Loucy (cell line): ENCODE measurements at regions not wholly inside any gene's neighbourhood (a gene's known extent, or its start where the extent isn't known, plus 50 kb on each side); places are given as distances from the start of the nearest gene placed in this dataset.

Experiments used
- EZH2phosphoT487 ChIP-seq: fragments of 200-600 bp; IDR thresholded peaks from 2 replicates; pipeline ENCODE4 v1.6.1; 2018; ENCODE audit warnings: antibody characterized with exemption, mild to moderate bottlenecking, moderate library complexity, borderline replicate concordance
- TF ChIP-seq, protein P1 (sequence below): fragments of 200-600 bp; sonication (generic); conservative IDR thresholded peaks from 2 replicates; pipeline ENCODE4 v1.5.1; 2014; ENCODE audit warnings: mild to moderate bottlenecking, antibody characterized with exemption, low read length

DNA sequence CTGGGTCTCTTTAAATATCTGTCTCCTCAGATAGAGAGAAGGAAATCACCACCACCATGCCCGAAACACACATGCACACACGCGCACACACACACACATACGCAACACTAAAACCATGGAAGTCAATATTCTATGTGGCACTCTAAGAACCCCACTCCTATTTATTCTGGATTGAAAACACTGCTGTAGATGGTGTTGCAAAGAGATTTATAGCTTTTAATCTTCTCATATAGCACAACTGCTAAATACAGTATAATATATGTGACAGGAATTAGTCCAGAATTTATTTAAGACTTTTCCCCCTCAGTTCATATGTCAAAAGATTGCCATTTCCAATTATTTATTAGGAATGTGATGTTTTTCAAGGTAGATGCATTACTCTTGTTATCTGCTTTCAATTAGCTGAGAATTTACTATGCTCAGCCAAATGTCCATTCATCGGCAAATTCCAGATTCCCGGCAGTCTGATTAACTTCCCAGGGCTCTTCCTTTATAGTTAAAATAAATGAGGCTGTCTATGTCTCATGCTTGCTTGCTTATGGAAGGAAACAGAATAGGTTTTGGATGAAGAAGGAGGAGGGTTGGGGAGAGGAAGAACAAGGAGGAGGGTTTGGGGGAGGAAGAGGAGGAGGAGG is 115.4 kb upstream of the NDP start:
- TF ChIP-seq, protein P1, sequence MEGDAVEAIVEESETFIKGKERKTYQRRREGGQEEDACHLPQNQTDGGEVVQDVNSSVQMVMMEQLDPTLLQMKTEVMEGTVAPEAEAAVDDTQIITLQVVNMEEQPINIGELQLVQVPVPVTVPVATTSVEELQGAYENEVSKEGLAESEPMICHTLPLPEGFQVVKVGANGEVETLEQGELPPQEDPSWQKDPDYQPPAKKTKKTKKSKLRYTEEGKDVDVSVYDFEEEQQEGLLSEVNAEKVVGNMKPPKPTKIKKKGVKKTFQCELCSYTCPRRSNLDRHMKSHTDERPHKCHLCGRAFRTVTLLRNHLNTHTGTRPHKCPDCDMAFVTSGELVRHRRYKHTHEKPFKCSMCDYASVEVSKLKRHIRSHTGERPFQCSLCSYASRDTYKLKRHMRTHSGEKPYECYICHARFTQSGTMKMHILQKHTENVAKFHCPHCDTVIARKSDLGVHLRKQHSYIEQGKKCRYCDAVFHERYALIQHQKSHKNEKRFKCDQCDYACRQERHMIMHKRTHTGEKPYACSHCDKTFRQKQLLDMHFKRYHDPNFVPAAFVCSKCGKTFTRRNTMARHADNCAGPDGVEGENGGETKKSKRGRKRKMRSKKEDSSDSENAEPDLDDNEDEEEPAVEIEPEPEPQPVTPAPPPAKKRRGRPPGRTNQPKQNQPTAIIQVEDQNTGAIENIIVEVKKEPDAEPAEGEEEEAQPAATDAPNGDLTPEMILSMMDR: no peak
- TF ChIP-seq EZH2phosphoT487: no peak
